SK-N-SH treated with all-trans-retinoic acid at 6 μM for 48 hours (cell line): ENCODE measurements at regions not wholly inside any gene's neighbourhood (a gene's known extent, or its start where the extent isn't known, plus 50 kb on each side); places are given as distances from the start of the nearest gene placed in this dataset.

Experiments
- CSRNP3 ChIP-seq: fragments of 250-450 bp; sonication (Bioruptor Pico); IDR thresholded peaks from 2 replicates; pipeline ENCODE4 v1.5.1; 2021; ENCODE audit warnings: mild to moderate bottlenecking, moderate library complexity
- PATZ1 ChIP-seq: fragments of 250-450 bp; sonication (Bioruptor Pico); IDR thresholded peaks from 2 replicates; pipeline ENCODE4 v1.8.0; 2020; ENCODE audit warnings: mild to moderate bottlenecking, moderate library complexity, borderline replicate concordance
- SNAI2 ChIP-seq: fragments of 250-450 bp; sonication (Bioruptor Pico); IDR thresholded peaks from 2 replicates; pipeline ENCODE4 v1.5.0; 2020; ENCODE audit warnings: mild to moderate bottlenecking, moderate library complexity

- no peak for TF ChIP-seq CSRNP3 (CRISPR knock-in tag)
- no peak for TF ChIP-seq SNAI2 (CRISPR knock-in tag)
- no peak for TF ChIP-seq PATZ1
Observed at GRCh38 chr4:180809439-180809838, 1433.8 kb upstream of the TENM3 start.
